Nephron progenitor cell (in vitro differentiated cells): ENCODE measurements at regions not wholly inside any gene's neighbourhood (a gene's known extent, or its start where the extent isn't known, plus 50 kb on each side); places are given as distances from the start of the nearest gene placed in this dataset.

Source experiments
- DNase-seq: peaks from one replicate; pipeline ENCODE4 v3.0.0; 2021
- H3K27ac Mint-ChIP-seq: 2 replicates; pipeline ENCODE4 v1.8.0; 2021; ENCODE audit warnings: mild to moderate bottlenecking, moderate library complexity, mixed read lengths
- H3K27me3 Mint-ChIP-seq: 2 replicates; pipeline ENCODE4 v1.8.0; 2021; ENCODE audit warnings: mild to moderate bottlenecking, low read depth, mixed read lengths; ENCODE audit not compliant: poor library complexity
- H3K36me3 Mint-ChIP-seq: 2 replicates; pipeline ENCODE4 v1.8.0; 2021; ENCODE audit warnings: low read depth, mixed read lengths
- H3K4me1 Mint-ChIP-seq: 2 replicates; pipeline ENCODE4 v1.8.0; 2021; ENCODE audit warnings: mixed read lengths
- H3K4me3 Mint-ChIP-seq: 2 replicates; pipeline ENCODE4 v1.8.0; 2021; ENCODE audit warnings: mild to moderate bottlenecking, moderate library complexity, mixed read lengths
- H3K9me3 Mint-ChIP-seq: 2 replicates; pipeline ENCODE4 v1.8.0; 2021; ENCODE audit warnings: mild to moderate bottlenecking, moderate library complexity, mixed read lengths
- TF ChIP-seq, protein P1 (sequence below): fragments of 200-600 bp; sonication (generic); IDR thresholded peaks from 2 replicates; pipeline ENCODE4 v1.5.0; 2021; ENCODE audit warnings: antibody characterized with exemption

DNA sequence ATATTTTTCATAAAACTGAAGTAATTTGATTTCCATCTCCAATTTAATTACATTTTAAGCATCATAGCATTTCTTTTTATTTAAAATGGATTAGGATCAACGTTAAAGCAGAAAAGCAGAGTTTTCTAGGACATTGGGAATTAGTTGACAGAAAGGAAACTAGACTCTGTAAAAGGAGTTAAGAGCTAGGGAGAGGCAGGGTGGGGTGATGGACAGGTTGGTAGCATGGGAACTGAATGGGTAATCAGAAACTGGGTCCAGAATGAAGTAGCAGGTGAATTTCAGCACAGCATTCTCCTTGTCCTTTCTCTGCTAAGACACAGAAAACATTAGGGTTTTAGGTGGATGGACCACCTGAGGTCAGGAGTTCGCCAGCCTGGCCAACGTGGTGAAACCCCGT lies 97.6 kb downstream of the ANAPC4 start:
- DNase-seq, result no peak
- Mint-ChIP-seq H3K9me3 (peaks cover 15% of the 10 kb centered on the region), H3K36me3 (no peaks in the 10 kb centered on the region), H3K27me3 (peaks cover 16% of the 10 kb centered on the region), H3K4me1 (no peaks in the 10 kb centered on the region), H3K4me3 (no peak overlapping the region), H3K27ac (no peak overlapping the region)
- TF ChIP-seq, protein P1, sequence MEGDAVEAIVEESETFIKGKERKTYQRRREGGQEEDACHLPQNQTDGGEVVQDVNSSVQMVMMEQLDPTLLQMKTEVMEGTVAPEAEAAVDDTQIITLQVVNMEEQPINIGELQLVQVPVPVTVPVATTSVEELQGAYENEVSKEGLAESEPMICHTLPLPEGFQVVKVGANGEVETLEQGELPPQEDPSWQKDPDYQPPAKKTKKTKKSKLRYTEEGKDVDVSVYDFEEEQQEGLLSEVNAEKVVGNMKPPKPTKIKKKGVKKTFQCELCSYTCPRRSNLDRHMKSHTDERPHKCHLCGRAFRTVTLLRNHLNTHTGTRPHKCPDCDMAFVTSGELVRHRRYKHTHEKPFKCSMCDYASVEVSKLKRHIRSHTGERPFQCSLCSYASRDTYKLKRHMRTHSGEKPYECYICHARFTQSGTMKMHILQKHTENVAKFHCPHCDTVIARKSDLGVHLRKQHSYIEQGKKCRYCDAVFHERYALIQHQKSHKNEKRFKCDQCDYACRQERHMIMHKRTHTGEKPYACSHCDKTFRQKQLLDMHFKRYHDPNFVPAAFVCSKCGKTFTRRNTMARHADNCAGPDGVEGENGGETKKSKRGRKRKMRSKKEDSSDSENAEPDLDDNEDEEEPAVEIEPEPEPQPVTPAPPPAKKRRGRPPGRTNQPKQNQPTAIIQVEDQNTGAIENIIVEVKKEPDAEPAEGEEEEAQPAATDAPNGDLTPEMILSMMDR, result no peak

DNA sequence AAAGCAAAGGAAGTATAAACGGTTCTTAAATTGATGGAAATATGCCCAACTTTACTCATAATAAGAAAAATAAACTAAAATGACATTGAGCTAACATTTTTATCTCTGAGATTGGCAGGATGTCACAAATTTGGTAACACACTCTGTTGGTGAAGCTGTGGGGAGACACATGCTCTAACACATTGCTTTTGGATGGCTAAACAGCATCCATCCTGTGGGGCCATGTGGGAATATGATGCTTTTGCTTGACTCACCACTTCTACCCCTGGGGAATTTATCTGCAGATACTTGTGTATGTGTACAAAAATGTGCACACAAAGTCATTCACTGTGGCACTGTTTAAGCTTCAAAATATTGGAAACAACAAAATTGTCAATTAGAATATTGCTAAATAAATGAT lies 100.2 kb downstream of the ANAPC4 start:
- peaks cover 21% of the 10 kb centered on the region for H3K27me3 Mint-ChIP-seq
- DNase-seq, result no peak

DNA sequence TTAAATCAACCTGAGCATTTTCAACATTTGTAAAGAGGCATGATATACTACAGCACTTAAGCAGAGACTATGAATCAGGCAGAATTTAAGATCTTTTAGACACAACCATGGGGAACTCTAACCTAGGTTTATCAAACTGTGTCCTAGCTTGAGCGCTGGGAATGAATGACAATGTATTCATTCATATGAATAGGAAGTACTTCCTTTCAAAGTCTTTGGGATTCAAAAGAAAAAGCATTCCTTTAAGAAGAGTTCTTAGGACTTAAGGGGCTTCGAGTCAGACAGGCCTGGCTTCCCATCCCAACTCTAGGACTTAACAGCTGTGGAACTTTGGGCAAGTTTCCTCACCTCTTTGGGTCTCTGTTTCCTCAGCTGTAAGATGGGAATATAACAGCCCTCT lies 104.6 kb downstream of the ANAPC4 start:
- H3K4me3 Mint-ChIP-seq, result no peak overlapping the region
- no peaks in the 10 kb centered on the region for H3K4me1 Mint-ChIP-seq
- TF ChIP-seq, protein P1, result no peak
- no peaks in the 10 kb centered on the region for H3K36me3 Mint-ChIP-seq
- H3K27me3 Mint-ChIP-seq, result peaks cover 7% of the 10 kb centered on the region
- H3K9me3 Mint-ChIP-seq, result peaks cover 12% of the 10 kb centered on the region
- H3K27ac Mint-ChIP-seq, result no peak overlapping the region
- no peak for DNase-seq

More for the DNA sequence above, 100.2 kb downstream of the ANAPC4 start:
- no peaks in the 10 kb centered on the region for H3K4me1 Mint-ChIP-seq
- TF ChIP-seq, protein P1, result no peak
- H3K4me3 Mint-ChIP-seq, result no peak overlapping the region
- H3K36me3 Mint-ChIP-seq, result no peaks in the 10 kb centered on the region
- H3K27ac Mint-ChIP-seq, result no peak overlapping the region
- peaks cover 7% of the 10 kb centered on the region for H3K9me3 Mint-ChIP-seq

DNA sequence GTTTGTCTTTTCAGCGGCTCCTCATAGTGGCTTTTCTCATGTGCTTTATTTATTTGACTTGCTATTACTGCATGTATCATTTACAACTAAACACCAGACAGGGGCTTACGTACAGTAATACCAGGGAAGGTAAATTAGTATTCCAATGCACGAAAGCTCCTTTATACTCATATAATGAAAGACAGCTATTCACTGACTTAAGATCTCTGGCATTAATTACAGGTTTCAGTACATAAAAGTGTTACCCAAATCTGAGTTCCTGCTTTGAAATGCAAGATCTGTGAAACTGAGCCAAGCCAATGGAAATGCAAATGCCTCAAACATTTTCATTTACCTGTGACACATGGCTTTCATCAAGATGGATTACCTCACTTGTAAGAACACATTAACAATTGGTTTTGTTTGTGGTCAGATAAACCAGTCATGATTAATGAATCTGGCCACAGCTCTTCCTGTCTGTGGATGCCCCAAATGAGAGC lies 107.2 kb downstream of the ANAPC4 start:
- peaks cover 5% of the 10 kb centered on the region for H3K27me3 Mint-ChIP-seq
- TF ChIP-seq, protein P1, result no peak
- no peak for DNase-seq
- H3K4me3 Mint-ChIP-seq, result no peak overlapping the region
- peaks cover 6% of the 10 kb centered on the region for H3K36me3 Mint-ChIP-seq
- no peak overlapping the region for H3K27ac Mint-ChIP-seq
- no peaks in the 10 kb centered on the region for H3K4me1 Mint-ChIP-seq
- H3K9me3 Mint-ChIP-seq, result peaks cover 22% of the 10 kb centered on the region

DNA sequence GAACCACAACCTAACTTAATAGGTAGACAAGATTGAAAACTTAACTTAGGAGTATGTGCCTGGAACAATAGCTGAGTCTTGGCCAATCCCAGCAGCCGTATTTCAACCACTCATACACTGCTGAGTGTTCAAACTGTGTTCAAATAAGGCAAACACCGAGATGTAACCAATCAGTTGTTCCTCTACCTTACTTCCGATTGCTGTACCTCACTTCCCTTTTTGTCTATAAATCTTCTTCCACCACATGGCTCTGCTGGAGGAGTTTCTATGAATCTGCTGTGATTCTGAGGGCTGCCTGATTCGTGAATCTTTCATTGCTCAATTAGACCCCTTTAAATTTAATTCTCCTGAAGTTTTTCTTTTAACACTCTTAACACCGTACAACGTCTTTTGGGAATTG lies 108.0 kb downstream of the ANAPC4 start:
- Mint-ChIP-seq H3K4me3 (no peak overlapping the region), H3K9me3 (peaks cover 26% of the 10 kb centered on the region), H3K27me3 (peaks cover 5% of the 10 kb centered on the region), H3K4me1 (no peaks in the 10 kb centered on the region), H3K36me3 (peaks cover 6% of the 10 kb centered on the region), H3K27ac (no peak overlapping the region)
- DNase-seq, result no peak
- TF ChIP-seq, protein P1, result no peak

DNA sequence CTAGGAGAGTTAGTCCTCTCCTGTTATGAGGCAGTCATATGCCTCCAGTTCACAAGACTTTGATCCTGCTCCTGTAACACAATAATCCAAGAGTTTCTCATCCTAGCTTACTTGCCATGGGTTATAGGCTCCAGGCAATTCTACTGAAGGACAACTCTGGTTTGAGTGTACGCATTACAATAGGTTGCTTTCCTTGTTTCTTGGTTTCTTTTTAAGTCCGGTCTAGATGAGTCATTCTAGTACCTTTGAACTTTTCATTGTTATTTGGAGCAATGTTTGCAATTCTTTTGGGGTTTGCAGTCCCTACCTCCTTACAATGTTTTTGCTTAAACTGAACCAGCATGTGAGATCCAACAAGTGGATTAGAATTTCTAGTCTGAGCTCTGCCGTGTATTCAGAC lies 109.1 kb downstream of the ANAPC4 start:
- H3K9me3 Mint-ChIP-seq, result peaks cover 26% of the 10 kb centered on the region
- DNase-seq, result no peak
- peaks cover 6% of the 10 kb centered on the region for H3K36me3 Mint-ChIP-seq
- no peak overlapping the region for H3K4me3 Mint-ChIP-seq
- H3K4me1 Mint-ChIP-seq, result no peaks in the 10 kb centered on the region
- no peak overlapping the region for H3K27ac Mint-ChIP-seq
- TF ChIP-seq, protein P1, result no peak
- H3K27me3 Mint-ChIP-seq, result no peaks in the 10 kb centered on the region
